NOMO-1 (cell line): ENCODE measurements at regions not wholly inside any gene's neighbourhood (a gene's known extent, or its start where the extent isn't known, plus 50 kb on each side); places are given as distances from the start of the nearest gene placed in this dataset.
"Not testable (repeated sequence)": the region's sequence is repeated elsewhere in the genome, so short reads cannot be mapped to it uniquely, and the experiment has no call there.

Source experiments
- DNase-seq, 2 experiments: peaks; one replicate each; lab custom pipeline; 2025; ENCODE audit not compliant: unreplicated experiment in 2 of 2; lab: John Stamatoyannopoulos, UW

- DNase-seq: no peak
Measured at GRCh38 chr1:190665045-190665444, 187.4 kb upstream of the BRINP3 start.

GRCh38 chr1:190667914-190668313, 190.2 kb upstream of the BRINP3 start:
- no peak for DNase-seq

DNA sequence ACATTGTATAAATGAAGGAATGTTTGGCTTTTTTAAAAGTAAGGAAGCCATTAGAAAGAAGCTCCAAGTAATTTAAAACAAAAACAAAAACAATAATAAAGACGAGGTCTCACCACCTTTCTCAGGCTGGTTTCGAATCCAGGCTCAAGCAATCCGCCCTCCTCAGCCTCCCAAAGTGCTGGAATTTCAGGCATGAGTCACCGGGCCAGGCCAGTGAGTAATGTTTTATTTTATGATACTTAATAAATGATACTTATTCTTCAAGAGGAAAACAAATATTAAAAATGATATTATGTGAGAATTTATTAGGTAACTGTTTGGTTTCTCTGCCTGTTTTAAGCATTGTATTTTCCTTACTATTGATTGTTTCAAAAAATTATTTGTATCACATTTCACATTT, 201.4 kb upstream of the BRINP3 start:
- DNase-seq: no peak

GRCh38 chr1:190679454-190679853, 201.8 kb upstream of the BRINP3 start:
- no peak for DNase-seq

DNA sequence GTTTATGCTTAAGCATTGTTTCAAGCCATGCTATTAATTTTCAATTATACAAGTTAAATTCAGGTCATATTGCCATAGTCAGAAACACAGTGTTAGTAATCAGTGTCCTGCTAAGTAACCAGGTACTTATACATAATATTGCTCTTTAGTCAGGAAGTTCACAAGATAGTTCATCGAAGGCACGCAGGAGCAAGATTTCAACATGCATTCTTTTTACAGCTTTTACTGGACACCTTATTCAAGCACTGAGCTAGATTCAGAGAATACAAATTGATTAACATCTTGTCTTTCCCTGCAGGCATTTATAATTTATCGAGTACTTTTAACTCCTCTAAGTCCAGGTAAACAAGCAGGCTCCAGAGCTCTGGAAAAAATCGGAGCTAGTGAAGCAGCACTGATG, 202.3 kb upstream of the BRINP3 start:
- DNase-seq: no peak

DNA sequence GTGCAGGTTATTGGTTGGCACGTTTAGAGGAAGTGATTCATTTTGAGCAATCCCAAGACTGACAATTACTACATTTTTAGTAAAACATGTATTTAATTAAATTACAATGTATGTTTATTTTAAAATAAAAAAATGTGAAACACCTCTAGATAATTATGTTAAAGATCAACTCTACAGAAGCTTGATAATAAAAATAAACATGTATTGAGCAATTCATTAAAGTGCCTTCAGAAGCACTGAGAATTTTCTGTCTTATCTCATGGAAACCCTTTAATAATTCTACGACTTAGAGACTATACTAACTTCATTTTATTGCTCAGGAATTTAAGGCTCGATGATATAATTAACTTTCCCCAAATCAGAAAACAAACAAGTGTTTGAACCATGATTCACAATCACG, 208.0 kb upstream of the BRINP3 start:
- DNase-seq: no peak

DNA sequence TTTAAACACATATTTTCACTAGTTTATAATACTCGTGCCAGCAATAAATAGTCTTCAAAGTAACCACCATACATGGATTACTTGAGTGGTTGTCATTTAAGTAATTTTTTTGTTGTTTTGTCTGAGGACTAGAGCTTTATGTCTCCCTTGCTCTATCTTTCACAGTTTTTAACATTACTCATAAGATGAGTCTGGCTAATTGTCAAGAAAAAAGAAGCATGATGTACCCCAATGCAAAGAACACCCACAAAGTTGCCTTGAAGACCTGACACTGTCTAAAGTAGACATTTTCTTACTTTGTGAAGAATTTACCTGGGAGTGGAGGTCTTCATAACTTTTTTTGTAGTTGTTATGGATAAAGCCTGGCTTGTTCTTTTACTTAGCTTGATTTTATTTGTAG, 210.4 kb upstream of the BRINP3 start:
- no peak for DNase-seq

GRCh38 chr1:190698488-190698887, 220.8 kb upstream of the BRINP3 start:
- DNase-seq: not testable (repeated sequence)

DNA sequence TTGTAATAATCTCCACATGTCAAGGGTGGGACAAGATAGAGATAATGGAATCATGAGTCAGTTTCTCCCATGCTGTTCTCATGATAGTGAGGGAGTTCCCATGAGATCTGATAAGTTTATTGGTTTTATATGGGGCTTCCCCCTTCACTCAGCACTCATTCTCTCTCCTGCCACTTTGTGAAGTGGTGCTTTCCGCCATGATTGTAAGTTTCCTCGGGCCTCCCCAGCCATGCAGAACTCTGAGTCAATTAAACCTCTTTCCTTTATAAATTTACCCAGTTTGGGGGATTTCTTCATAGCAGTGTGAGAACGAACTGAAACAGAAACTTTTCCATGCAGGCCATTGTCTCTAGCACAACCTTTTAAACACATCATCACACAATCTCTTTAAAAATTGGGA, 221.5 kb upstream of the BRINP3 start:
- DNase-seq: no peak

DNA sequence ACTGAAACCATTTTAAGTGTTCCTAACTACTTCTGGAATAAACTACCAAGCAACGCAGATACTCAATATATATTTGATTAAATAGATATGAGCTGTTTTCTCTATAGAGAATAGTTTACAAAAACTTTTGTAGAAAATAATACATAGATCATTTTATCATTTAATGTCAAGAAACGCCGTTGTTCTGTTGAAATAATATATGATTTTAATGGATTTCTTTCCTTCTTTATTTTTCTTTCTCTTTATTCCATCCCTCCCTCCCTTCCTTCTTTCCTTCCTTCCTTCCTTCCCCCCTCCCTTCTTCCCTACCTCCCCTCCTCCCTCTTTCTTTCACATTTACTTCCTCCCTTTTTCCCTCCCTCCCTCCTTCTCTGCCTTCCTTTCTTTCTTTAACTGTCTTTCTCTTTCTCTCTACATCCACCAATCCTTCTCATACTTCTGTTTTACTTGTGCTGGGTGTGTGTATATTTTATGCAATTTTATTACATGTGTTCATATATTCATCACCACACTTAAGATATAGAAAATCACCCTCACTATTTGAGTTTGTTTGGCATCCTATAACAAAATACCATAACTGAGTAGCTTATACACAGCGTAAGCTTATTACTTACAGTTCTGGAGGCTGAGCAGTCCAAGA, 230.9 kb upstream of the BRINP3 start:
- DNase-seq: no peak

- DNase-seq: no peak
Measured at GRCh38 chr1:190711069-190711468, 233.4 kb upstream of the BRINP3 start.

DNA sequence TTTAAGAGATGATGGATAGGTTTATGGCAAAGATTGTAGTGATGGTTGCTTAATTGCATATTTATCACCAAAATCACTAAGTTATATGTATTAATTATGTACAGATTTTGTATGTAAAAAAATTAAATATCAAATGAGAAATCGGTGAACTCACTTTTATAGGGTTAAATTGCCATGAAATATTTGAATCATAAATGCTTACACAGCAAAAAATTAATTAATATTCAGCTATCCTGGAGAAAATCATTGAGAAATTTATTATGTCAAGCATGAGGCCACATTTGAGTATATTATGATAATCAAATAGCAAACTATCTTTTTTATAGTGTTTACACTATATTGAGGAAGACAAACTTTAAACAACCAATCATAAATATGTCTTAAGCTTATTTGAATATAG, 239.4 kb upstream of the BRINP3 start:
- DNase-seq: no peak

GRCh38 chr1:190736971-190737590, 259.4 kb upstream of the BRINP3 start:
- no peak for DNase-seq

GRCh38 chr1:190738317-190738716, 260.7 kb upstream of the BRINP3 start:
- no peak for DNase-seq

DNA sequence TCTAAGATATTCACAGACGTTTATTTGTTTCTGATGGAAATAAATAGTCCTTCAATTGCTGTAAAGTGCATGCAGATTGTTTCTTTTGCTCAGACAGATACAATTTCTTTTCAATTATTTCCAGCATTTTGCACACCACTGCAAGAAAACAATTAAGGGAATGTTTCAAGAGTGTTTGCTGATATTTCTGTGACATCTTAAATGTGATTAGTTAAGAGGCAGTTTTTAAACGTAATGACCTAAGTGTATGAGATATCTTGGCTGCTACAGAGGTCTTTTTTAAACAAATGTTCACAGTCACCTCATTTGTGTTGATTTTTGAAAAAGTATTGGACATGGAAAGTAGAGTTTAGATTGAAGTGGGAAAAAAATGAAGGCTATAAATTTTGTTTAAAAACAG, 262.3 kb upstream of the BRINP3 start:
- DNase-seq: no peak

DNA sequence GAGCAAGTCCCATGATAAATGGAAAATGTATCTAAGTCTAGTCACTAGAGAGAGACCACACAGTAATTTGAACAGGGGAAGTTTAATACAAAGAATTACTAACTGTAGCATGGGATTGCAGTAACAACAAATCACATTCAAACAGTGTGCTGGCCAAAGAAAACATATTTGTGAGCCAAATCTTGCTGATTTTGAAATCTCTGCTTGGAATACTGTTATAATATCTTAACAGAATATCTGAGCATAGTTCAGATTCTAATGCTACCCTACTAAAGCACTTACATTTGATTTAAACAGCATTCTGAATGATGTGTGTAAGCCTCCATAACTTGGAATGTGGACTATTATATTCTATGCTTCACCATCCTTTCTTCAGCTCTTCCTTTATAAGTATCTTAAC, 270.0 kb upstream of the BRINP3 start:
- DNase-seq: no peak

- no peak for DNase-seq
Measured at GRCh38 chr1:190752131-190752530, 274.5 kb upstream of the BRINP3 start.

DNA sequence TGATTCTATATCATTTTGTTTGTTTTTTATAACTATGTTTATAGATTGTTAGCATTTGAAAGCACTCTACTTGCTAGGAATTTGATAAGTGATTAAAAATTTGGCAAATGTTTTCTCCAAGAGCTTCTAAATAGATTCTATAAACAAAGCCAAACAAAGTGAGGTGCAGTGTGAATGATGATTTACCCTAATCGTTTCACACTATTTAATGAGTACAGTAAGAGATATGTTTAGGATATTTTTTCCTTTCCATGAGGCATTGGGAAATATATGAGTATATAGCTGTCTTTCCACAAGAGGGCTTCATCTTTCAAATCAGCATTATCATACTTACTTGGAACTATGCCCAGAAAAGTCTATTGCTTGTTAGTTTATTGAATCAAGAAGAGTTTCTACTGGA, 277.0 kb upstream of the BRINP3 start:
- peak in 1 of 2 experiments; percentile 15 for DNase-seq

DNA sequence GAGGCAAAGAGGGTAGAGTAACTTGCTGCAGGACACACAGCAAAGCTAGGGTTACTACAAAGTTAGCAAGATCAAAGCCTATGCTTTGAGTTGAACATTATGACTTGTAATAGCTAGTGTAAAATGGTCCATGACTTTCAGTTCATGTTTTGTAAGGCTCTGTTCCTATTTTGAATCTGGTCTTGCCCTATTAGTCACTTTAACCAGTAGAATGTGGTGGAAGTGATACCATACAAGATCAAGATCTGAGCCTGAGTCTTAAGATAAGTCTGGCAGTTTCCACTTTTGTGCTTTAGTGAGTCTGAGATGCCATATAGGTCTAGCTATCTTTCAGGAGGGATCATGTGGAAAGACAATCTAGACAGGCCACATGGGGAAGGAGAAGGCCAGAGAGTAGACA, 282.1 kb upstream of the BRINP3 start:
- peak; percentile 67 to 95 for DNase-seq

- no peak for DNase-seq
Measured at GRCh38 chr1:190762325-190762724, 284.7 kb upstream of the BRINP3 start.

DNA sequence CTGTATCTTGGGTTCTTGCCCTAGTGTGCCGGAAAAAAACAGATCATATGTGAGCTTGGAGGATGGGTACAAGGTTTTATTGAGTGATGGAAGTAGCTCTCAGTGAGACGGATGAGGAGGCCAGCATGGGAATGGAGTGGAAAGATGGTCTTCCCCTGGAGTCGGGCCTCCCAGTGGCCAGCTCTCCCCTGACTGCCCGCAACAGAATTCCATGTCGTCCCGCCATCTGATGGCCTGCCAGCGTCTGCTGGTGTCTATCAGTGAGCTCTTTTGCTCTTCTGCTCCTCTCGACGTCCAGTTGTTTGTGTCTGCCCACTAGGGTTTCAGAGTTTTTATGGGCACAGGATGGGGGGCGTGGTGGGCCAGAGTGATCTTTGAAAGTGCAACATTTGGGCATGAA, 315.2 kb upstream of the BRINP3 start:
- no peak for DNase-seq

DNA sequence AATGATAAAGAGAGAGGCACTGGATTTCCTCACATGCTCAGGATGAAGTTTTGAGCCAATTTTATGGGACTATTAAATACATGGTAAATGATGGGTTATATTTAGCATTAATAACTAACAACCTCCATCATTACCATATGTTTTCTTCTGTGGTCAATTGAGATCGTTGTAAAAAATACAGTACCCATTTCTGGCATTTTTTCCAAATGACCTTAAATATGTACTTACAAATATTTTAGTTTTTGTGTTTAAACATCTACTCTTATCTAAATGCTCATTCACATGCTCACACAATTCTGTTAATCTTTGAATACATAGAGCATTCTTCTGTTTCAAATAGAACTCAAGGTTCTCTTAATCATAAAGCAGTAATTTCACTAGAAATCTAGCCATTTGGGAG, 330.0 kb upstream of the BRINP3 start:
- no peak for DNase-seq

DNA sequence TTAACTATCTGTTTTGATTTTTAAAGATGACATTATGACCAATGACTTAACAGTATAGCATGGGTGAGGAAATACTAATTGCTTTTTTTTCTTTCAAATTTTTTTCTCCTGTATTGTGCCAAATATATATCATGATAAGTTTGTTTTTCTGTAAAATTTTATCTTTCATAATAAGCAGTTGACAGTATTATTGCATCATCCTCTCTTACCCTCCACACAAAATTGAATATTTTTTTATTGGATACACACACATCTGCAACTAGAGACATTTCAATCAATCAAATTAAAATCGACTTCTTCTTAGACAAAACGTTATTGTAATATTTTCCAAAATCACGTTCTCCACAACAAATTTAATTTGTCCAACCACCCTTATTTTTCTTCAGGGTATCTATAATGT, 330.4 kb upstream of the BRINP3 start:
- DNase-seq: no peak
